AG04449 (cell line): ENCODE measurements at regions not wholly inside any gene's neighbourhood (a gene's known extent, or its start where the extent isn't known, plus 50 kb on each side); places are given as distances from the start of the nearest gene placed in this dataset.

Experiments used
- CTCF ChIA-PET: fragments of 350-600 bp; formaldehyde crosslinking; extraction: SDS; loops from one replicate; lab custom pipeline; 2021; ENCODE audit warnings: antibody characterized with exemption; lab: Yijun Ruan, JAX
- POLR2A ChIA-PET: fragments of 400-600, 350-600 bp; formaldehyde crosslinking; extraction: SDS; loops from one replicate; lab custom pipeline; 2020; ENCODE audit warnings: antibody characterized with exemption, inconsistent platforms; lab: Yijun Ruan, JAX
- DNase-seq: peaks from one replicate; pipeline ENCODE4 v3.0.0-alpha.2; 2010; ENCODE audit warnings: low read depth, low spot score
- H3K4me3 ChIP-seq: 2 replicates; pipeline ENCODE4 v1.5.1; 2011; ENCODE audit warnings: low read depth, mild to moderate bottlenecking, control low read depth, low read length
- TF ChIP-seq, protein P1 (sequence below): IDR thresholded peaks from one replicate; pipeline ENCODE4 v1.5.1; 2011; ENCODE audit warnings: mild to moderate bottlenecking, moderate library complexity, low read length, control low read depth, inconsistent platforms; ENCODE audit not compliant: insufficient read depth; ENCODE audit errors: missing control alignments

DNA sequence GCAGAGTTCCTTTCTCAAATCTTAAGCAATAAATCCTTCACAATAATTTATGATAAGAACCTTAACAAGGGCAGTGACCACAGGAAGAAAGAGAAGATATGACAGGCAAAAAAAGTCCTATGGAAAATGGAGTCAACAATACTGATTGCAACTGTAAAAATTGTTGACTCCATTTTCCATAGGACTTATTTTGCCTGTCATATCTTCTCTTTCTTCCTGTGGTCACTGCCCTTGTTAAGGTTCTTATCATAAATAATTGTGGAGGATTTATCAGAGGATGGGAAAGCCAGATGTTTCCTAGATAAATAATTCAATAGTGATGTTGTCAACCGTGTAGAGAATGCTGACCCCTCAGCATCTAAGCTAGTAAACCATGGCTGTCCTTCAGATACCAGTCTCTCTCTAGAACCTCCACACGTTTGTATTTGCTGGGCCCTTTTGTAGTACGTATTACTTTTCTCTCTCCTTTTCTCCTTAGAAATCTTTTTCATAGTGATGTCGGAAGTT is 172.6 kb upstream of the BET1 start:
- DNase-seq, result no peak
- ChIA-PET CTCF (no interaction called here), POLR2A (no interaction called here)
- H3K4me3 ChIP-seq, result no peak overlapping the region
- TF ChIP-seq, protein P1, sequence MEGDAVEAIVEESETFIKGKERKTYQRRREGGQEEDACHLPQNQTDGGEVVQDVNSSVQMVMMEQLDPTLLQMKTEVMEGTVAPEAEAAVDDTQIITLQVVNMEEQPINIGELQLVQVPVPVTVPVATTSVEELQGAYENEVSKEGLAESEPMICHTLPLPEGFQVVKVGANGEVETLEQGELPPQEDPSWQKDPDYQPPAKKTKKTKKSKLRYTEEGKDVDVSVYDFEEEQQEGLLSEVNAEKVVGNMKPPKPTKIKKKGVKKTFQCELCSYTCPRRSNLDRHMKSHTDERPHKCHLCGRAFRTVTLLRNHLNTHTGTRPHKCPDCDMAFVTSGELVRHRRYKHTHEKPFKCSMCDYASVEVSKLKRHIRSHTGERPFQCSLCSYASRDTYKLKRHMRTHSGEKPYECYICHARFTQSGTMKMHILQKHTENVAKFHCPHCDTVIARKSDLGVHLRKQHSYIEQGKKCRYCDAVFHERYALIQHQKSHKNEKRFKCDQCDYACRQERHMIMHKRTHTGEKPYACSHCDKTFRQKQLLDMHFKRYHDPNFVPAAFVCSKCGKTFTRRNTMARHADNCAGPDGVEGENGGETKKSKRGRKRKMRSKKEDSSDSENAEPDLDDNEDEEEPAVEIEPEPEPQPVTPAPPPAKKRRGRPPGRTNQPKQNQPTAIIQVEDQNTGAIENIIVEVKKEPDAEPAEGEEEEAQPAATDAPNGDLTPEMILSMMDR, result no peak

- ChIA-PET POLR2A (no interaction called here), CTCF (interaction anchor here (1.3 kb wide), 1 partner anchor 378 kb away, joined by 3 read pairs; no protein-coding TSS in a partner anchor)
- H3K4me3 ChIP-seq, result no peak overlapping the region
- TF ChIP-seq, protein P1, result no peak
- no peak for DNase-seq
Measured at GRCh38 chr7:94177441-94177840, 173.3 kb upstream of the BET1 start.

- TF ChIP-seq, protein P1, result no peak
- H3K4me3 ChIP-seq, result no peak overlapping the region
- no peak for DNase-seq
- POLR2A ChIA-PET, result no interaction called here
- CTCF ChIA-PET, result interaction anchor here (1.3 kb wide), 1 partner anchor 378 kb away, joined by 3 read pairs; no protein-coding TSS in a partner anchor
Measured at GRCh38 chr7:94178230-94178629, 174.1 kb upstream of the BET1 start.

- H3K4me3 ChIP-seq, result no peak overlapping the region
- DNase-seq, result no peak
- TF ChIP-seq, protein P1, result no peak
- ChIA-PET CTCF (no interaction called here), POLR2A (no interaction called here)
Measured at GRCh38 chr7:94179466-94179865, 175.3 kb upstream of the BET1 start.

DNA sequence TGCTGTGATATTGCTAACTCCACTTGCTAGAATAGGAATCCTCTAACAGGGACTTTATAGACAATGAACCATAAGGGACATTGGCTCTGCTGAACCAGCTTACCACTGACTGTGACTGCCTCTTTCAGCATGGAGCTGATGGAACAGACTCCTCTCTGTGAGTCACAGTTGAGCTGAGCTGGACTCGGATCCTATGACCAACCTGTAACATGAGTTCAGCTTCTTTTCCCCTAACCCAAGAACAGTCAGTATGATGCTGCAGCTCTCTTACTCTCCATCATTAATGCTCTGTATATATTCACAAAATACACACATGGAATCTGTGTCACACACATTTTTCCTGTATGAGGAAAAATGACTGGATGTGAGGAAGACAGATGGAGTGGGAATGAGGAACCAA is 177.9 kb upstream of the BET1 start:
- CTCF ChIA-PET, result interaction anchor here (0.9 to 1.7 kb wide), 2 partner anchors 35 to 102 kb away, joined by 3 to 4 read pairs; no protein-coding TSS in a partner anchor
- H3K4me3 ChIP-seq, result no peak overlapping the region
- POLR2A ChIA-PET, result interaction anchor here (0.8 kb wide), 1 partner anchor 261 kb away, joined by 4 read pairs; the partner anchor contains the start of gene GNG11
- peak; percentile 71 for DNase-seq
- TF ChIP-seq, protein P1, result no peak

DNA sequence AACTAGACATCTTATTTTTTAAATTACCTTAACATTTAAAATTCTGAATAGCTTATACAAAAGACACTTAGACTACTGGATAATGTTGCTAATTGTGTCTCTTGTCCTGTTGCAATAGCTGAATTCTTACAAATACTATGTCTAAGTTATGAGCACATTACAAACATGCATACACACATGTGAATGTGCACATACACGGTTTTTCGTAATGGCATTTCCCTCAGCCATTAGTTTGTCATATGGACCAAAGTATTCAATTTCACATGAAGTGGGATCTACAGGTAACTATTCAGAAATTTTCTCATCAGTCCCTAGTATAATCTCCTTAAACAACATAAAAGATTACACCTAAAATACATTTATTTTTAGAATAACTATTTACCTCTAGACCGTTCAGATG is 178.6 kb upstream of the BET1 start:
- CTCF ChIA-PET, result interaction anchor here (1.7 kb wide), 1 partner anchor 36 kb away, joined by 4 read pairs; no protein-coding TSS in a partner anchor
- DNase-seq, result no peak
- TF ChIP-seq, protein P1, result no peak
- no peak overlapping the region for H3K4me3 ChIP-seq
- POLR2A ChIA-PET, result interaction anchor here (0.8 kb wide), 1 partner anchor 261 kb away, joined by 4 read pairs; the partner anchor contains the start of gene GNG11
